ENCODE measurements at regions not wholly inside any gene's neighbourhood (a gene's known extent, or its start where the extent isn't known, plus 50 kb on each side); places are given as distances from the start of the nearest gene placed in this dataset.

- Histone ChIP-seq H3K4me2 (ENCODE audit: low read length) (no peak overlapping the region), H2AFZ (ENCODE audit: low read depth, low read length, poor library complexity, severe bottlenecking) (no peak overlapping the region), H4K20me1 (ENCODE audit: insufficient read depth) (no peaks in the 10 kb centered on the region), H3K9ac (ENCODE audit: low read length) (no peak overlapping the region), H3K36me3 (ENCODE audit: control insufficient read depth in 1 of 2, insufficient read depth in 2 of 2, low read length in 2 of 2) (no peaks in the 10 kb centered on the region), H3K27me3 (ENCODE audit: insufficient read depth, low read length) (peaks cover 13% of the 10 kb centered on the region; the same call in 1 of the 2 replicates), H3K4me3 (replicated peaks in 1 of 2; ENCODE audit: low read depth in 1 of 2, low read length in 2 of 2) (no peak overlapping the region), H3K9me2 (ENCODE audit: insufficient read depth) (no peaks in the 10 kb centered on the region), H3K79me2 (ENCODE audit: insufficient read depth, low read length) (no peaks in the 10 kb centered on the region), H3K27ac (ENCODE audit: low read depth, low read length) (no peak overlapping the region), H3K9me3 (ENCODE audit: control insufficient read depth in 1 of 2, insufficient read depth in 1 of 2, low read depth in 1 of 2, low read length in 2 of 2) (no peaks in the 10 kb centered on the region), H3K4me1 (ENCODE audit: control insufficient read depth in 1 of 2, insufficient read depth in 2 of 2, low read length in 2 of 2) (no peaks in the 10 kb centered on the region)
- intact Hi-C loops (cut with micrococcal nuclease), result no loop called here
- TF ChIP-seq, protein P1, sequence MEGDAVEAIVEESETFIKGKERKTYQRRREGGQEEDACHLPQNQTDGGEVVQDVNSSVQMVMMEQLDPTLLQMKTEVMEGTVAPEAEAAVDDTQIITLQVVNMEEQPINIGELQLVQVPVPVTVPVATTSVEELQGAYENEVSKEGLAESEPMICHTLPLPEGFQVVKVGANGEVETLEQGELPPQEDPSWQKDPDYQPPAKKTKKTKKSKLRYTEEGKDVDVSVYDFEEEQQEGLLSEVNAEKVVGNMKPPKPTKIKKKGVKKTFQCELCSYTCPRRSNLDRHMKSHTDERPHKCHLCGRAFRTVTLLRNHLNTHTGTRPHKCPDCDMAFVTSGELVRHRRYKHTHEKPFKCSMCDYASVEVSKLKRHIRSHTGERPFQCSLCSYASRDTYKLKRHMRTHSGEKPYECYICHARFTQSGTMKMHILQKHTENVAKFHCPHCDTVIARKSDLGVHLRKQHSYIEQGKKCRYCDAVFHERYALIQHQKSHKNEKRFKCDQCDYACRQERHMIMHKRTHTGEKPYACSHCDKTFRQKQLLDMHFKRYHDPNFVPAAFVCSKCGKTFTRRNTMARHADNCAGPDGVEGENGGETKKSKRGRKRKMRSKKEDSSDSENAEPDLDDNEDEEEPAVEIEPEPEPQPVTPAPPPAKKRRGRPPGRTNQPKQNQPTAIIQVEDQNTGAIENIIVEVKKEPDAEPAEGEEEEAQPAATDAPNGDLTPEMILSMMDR (IDR thresholded peaks at IDR 0.05 in 2 of 3, conservative IDR thresholded peaks at IDR 0.05 in 1 of 3; ENCODE audit: borderline replicate concordance in 1 of 3, insufficient read depth in 1 of 3, low read depth in 2 of 3, low read length in 2 of 3), result no peak
- TF ChIP-seq, protein P2, sequence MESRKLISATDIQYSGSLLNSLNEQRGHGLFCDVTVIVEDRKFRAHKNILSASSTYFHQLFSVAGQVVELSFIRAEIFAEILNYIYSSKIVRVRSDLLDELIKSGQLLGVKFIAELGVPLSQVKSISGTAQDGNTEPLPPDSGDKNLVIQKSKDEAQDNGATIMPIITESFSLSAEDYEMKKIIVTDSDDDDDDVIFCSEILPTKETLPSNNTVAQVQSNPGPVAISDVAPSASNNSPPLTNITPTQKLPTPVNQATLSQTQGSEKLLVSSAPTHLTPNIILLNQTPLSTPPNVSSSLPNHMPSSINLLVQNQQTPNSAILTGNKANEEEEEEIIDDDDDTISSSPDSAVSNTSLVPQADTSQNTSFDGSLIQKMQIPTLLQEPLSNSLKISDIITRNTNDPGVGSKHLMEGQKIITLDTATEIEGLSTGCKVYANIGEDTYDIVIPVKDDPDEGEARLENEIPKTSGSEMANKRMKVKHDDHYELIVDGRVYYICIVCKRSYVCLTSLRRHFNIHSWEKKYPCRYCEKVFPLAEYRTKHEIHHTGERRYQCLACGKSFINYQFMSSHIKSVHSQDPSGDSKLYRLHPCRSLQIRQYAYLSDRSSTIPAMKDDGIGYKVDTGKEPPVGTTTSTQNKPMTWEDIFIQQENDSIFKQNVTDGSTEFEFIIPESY (IDR thresholded peaks at IDR 0.05; ENCODE audit: extremely low read depth, insufficient replicate concordance, low read length), result no peak
- TF ChIP-seq YY1 (IDR thresholded peaks at IDR 0.05; ENCODE audit: extremely low read depth, insufficient replicate concordance, low read depth, low read length) (no peak), JUND (IDR thresholded peaks at IDR 0.05) (no peak), MAX (IDR thresholded peaks at IDR 0.05) (no peak), POLR2AphosphoS5 (IDR thresholded peaks at IDR 0.05; ENCODE audit: low read depth, low read length) (no peak), EGR1 (IDR thresholded peaks at IDR 0.05; ENCODE audit: low read depth) (no peak), ATF3 (IDR thresholded peaks at IDR 0.05) (no peak), RAD21 (IDR thresholded peaks at IDR 0.05; ENCODE audit: low read depth) (no peak)
- no peak for DNase-seq (ENCODE audit: low read depth, low spot score)
- CTCF ChIA-PET, result no interaction called here
- no TSS peak for BruUV-seq (replicated peaks)
- no peak for ATAC-seq
- RAD21 ChIA-PET (ENCODE audit: low non-redundant PET in 1 of 2, low total read pairs in 2 of 2, uncharacterized antibody in 2 of 2, unreplicated experiment in 2 of 2), result no interaction called here
- POLR2A ChIA-PET, result no interaction called here
These were observed 59.8 kb downstream of the FOS start for GRCh38 chr14:75338398-75338797.

All from HCT116 (cell line).